Keratinocyte (primary cell): ENCODE measurements at regions not wholly inside any gene's neighbourhood (a gene's known extent, or its start where the extent isn't known, plus 50 kb on each side); places are given as distances from the start of the nearest gene placed in this dataset.

Experiments
- EZH2 ChIP-seq: IDR thresholded peaks from one replicate; pipeline ENCODE4 v1.6.1; 2012; ENCODE audit warnings: inconsistent platforms, mild to moderate bottlenecking, low read length, moderate library complexity
- TF ChIP-seq, protein P1 (sequence below), 3 experiments: IDR thresholded peaks in 1 of 3; conservative IDR thresholded peaks in 1 of 3; optimal IDR thresholded peaks in 1 of 3; 2 replicates in 2 of 3; 3 replicates in 1 of 3; pipeline versions ENCODE3 to v1.5.1; 2011; ENCODE audit warnings: low read length in 3 of 3, mild to moderate bottlenecking in 3 of 3, moderate library complexity in 2 of 3, control low read depth in 1 of 3, inconsistent platforms in 1 of 3; ENCODE audit not compliant: insufficient read depth in 2 of 3; ENCODE audit errors: extremely low read depth in 1 of 3

DNA sequence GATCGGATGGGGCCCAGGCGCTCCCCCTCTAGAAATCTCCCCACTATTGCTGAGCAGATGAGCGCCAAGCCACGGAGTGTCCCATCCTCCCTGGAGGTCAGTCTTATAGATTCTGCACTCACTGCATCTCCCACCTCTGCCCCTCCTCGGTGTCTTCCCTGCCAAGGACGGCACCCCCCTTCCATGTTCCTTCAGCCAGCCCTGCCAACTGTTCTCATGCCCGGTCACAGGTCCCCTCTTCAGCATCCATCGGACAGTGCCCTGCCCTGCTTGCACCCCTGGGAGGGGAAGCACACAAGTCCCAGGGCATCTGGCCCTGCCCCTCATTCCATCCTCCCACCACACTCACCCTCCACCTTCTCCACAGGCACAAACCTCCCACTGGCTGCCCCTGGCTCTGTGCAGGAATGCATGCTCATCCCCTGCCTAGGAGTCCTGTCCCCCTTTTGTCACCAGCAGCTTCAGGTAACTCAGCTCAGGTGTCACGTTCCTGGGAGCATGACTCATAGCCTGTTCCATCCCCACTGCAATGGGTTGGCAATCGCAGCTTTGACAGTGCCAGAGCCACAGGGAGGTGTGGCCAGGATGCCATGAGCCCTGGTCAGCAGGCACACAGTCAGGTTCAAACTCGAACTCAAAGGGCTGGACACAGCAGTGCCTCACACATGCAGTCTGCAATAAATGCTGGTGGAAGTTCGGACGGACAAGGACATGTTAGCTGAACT lies 234.7 kb upstream of the TCERG1L start:
- TF ChIP-seq, protein P1, sequence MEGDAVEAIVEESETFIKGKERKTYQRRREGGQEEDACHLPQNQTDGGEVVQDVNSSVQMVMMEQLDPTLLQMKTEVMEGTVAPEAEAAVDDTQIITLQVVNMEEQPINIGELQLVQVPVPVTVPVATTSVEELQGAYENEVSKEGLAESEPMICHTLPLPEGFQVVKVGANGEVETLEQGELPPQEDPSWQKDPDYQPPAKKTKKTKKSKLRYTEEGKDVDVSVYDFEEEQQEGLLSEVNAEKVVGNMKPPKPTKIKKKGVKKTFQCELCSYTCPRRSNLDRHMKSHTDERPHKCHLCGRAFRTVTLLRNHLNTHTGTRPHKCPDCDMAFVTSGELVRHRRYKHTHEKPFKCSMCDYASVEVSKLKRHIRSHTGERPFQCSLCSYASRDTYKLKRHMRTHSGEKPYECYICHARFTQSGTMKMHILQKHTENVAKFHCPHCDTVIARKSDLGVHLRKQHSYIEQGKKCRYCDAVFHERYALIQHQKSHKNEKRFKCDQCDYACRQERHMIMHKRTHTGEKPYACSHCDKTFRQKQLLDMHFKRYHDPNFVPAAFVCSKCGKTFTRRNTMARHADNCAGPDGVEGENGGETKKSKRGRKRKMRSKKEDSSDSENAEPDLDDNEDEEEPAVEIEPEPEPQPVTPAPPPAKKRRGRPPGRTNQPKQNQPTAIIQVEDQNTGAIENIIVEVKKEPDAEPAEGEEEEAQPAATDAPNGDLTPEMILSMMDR (optimal IDR thresholded peaks at IDR 0.05 in 1 of 3, IDR thresholded peaks at IDR 0.05 in 1 of 3, conservative IDR thresholded peaks at IDR 0.05 in 1 of 3; ENCODE audit: extremely low read depth in 1 of 3, insufficient read depth in 2 of 3, low read length in 3 of 3): no peak
- no peak for TF ChIP-seq EZH2
